K562 (cell line): ENCODE measurements at regions not wholly inside any gene's neighbourhood (a gene's known extent, or its start where the extent isn't known, plus 50 kb on each side); places are given as distances from the start of the nearest gene placed in this dataset.

Experiments used
- ATAC-seq: fragments of 200-7000 bp; cut with Tn5 transposase; 3 replicates; pipeline ENCODE4 v1.9.1; 2020; ENCODE audit warnings: moderate library complexity
- BruUV-seq: library from RNA; stranded (reverse); fragments of 400-500 nt; replicated peaks from 2 replicates; lab custom pipeline; 2021; lab: Mats Ljungman, UMichigan
- CTCF ChIA-PET: fragments of 300-600 bp; formaldehyde crosslinking; extraction: SDS; loops from one replicate; lab custom pipeline; 2021; ENCODE audit warnings: low intra/inter-chr PET ratio; lab: Yijun Ruan, JAX
- POLR2A ChIA-PET: fragments of 300-600, 350-650 bp; sonication (Branson Sonifier 250); formaldehyde crosslinking; extraction: SDS; loops from one replicate; lab custom pipeline; 2021; ENCODE audit warnings: antibody characterized with exemption, inconsistent platforms; lab: Yijun Ruan, JAX
- DNase-seq, 4 experiments: peaks; one replicate each; pipeline versions ENCODE4 v3.0.0 to v3.0.0-alpha.2; 2011 to 2018; ENCODE audit warnings: low spot score in 3 of 4, mixed read lengths in 3 of 4; ENCODE audit errors: extremely low read depth in 1 of 4
- FAIRE-seq: peaks from 2 replicates; lab custom pipeline; 2011; peaks lifted over from hg19 to GRCh38; lab: Jason Lieb, UNC
- H2AFZ ChIP-seq: 2 replicates; pipeline ENCODE4 v1.6.0; 2011; ENCODE audit warnings: low read depth, low read length, control low read depth, inconsistent platforms
- H3K27ac ChIP-seq: fragments of 200-600 bp; 3 replicates; pipeline ENCODE4 v1.8.0; 2011; ENCODE audit warnings: low read depth, mild to moderate bottlenecking, control low read depth, inconsistent platforms, low read length, moderate library complexity, mixed read lengths; ENCODE audit errors: extremely low read depth
- H3K27me3 ChIP-seq, 2 experiments: fragments of 300-600 bp in 1 of 2; 2 replicates in 1 of 2; 3 replicates in 1 of 2; pipeline versions ENCODE4 v1.6.0 to v1.8.0; 2011; ENCODE audit warnings: inconsistent platforms in 2 of 2, low read length in 2 of 2, mild to moderate bottlenecking in 1 of 2, mixed read lengths in 1 of 2, moderate library complexity in 1 of 2; ENCODE audit not compliant: control insufficient read depth in 2 of 2, insufficient read depth in 2 of 2
- H3K36me3 ChIP-seq: fragments of 300-600 bp; 3 replicates; pipeline ENCODE4 v1.8.0; 2011; ENCODE audit warnings: mild to moderate bottlenecking, low read length, inconsistent platforms; ENCODE audit not compliant: control insufficient read depth, insufficient read depth
- H3K4me1 ChIP-seq, 2 experiments: fragments of 200-600 bp in 1 of 2; replicated peaks in 1 of 2; 2 replicates in 1 of 2; 3 replicates in 1 of 2; pipeline versions ENCODE4 v1.5.1 to v1.8.0; 2011; ENCODE audit warnings: inconsistent platforms in 2 of 2, low read length in 2 of 2, mild to moderate bottlenecking in 1 of 2, mixed read lengths in 1 of 2, moderate library complexity in 1 of 2; ENCODE audit not compliant: control insufficient read depth in 2 of 2, insufficient read depth in 2 of 2
- H3K4me2 ChIP-seq: 2 replicates; pipeline ENCODE4 v1.6.1; 2011; ENCODE audit warnings: low read length, control low read depth, inconsistent platforms, mixed read lengths; ENCODE audit not compliant: insufficient read depth
- H3K4me3 ChIP-seq: fragments of 200-600 bp; sonication (generic), shearing (Covaris generic); 2 replicates; pipeline ENCODE4 v1.5.1; 2016; ENCODE audit warnings: control low read depth, inconsistent platforms
- H3K79me2 ChIP-seq: fragments of 200-600 bp; 3 replicates; pipeline ENCODE4 v1.8.0; 2011; ENCODE audit warnings: low read length, inconsistent platforms; ENCODE audit not compliant: control insufficient read depth, insufficient read depth
- H3K9ac ChIP-seq, 2 experiments: 2 replicates each; pipeline versions ENCODE4 v1.6.0 to v1.6.1; 2011; ENCODE audit warnings: low read depth in 2 of 2, low read length in 2 of 2, control low read depth in 1 of 2, inconsistent platforms in 1 of 2, mild to moderate bottlenecking in 1 of 2, mixed read lengths in 1 of 2; ENCODE audit not compliant: insufficient read depth in 1 of 2
- H3K9me1 ChIP-seq: one replicate; pipeline ENCODE4 v1.6.0; 2011; ENCODE audit warnings: inconsistent platforms, mild to moderate bottlenecking, low read length, moderate library complexity; ENCODE audit not compliant: control insufficient read depth, insufficient read depth
- H3K9me3 ChIP-seq: replicated peaks from 2 replicates; pipeline ENCODE4 v1.5.1; 2011; ENCODE audit warnings: low read depth, low read length, inconsistent platforms; ENCODE audit not compliant: control insufficient read depth, insufficient read depth
- H4K20me1 ChIP-seq: replicated peaks from 2 replicates; pipeline ENCODE4 v1.6.1; 2011; ENCODE audit warnings: low read length, inconsistent platforms, mixed read lengths; ENCODE audit not compliant: control insufficient read depth, insufficient read depth
- E2F3 ChIP-seq: fragments of 250-450 bp; sonication (Bioruptor Pico); IDR thresholded peaks from 2 replicates; pipeline ENCODE4 v1.4.0; 2020; ENCODE audit warnings: mild to moderate bottlenecking
- ELF2 ChIP-seq: fragments of 250-450 bp; sonication (Bioruptor Pico); IDR thresholded peaks from 2 replicates; pipeline ENCODE4 v1.5.0; 2021; ENCODE audit warnings: mild to moderate bottlenecking
- FOXK1 ChIP-seq: sonication (generic); formaldehyde crosslinking; IDR thresholded peaks from 2 replicates; pipeline ENCODE4 v1.8.0; 2022; ENCODE audit warnings: missing genetic modification reagents, mild to moderate bottlenecking, borderline replicate concordance
- KDM2B ChIP-seq: fragments of 250-450 bp; sonication (Bioruptor Pico); IDR thresholded peaks from 2 replicates; pipeline ENCODE4 v1.8.0; 2021; ENCODE audit warnings: mild to moderate bottlenecking, moderate library complexity
- LCOR ChIP-seq: sonication (generic); formaldehyde crosslinking; IDR thresholded peaks from 2 replicates; pipeline ENCODE4 v1.8.0; 2022; ENCODE audit warnings: mild to moderate bottlenecking, missing genetic modification reagents
- NFE2L1 ChIP-seq: fragments of 450-650 bp; IDR thresholded peaks from 2 replicates; pipeline ENCODE4 v1.6.1; 2016; ENCODE audit warnings: missing genetic modification characterization, low read depth, mild to moderate bottlenecking, missing compliant biosample characterization, moderate library complexity, borderline replicate concordance
- TCFL5 ChIP-seq: fragments of 250-450 bp; sonication (Bioruptor Pico); conservative IDR thresholded peaks from 2 replicates; pipeline ENCODE4 v1.6.1; 2021; ENCODE audit warnings: mild to moderate bottlenecking, moderate library complexity, matching md5 sums
- ZNF695 ChIP-seq: fragments of 450-650 bp; formaldehyde crosslinking; IDR thresholded peaks from 2 replicates; pipeline ENCODE4 v1.4.0; 2020; ENCODE audit warnings: mild to moderate bottlenecking, moderate library complexity
- WGBS: fragments of 100-300 bp; shearing (Covaris generic); methylation state at CpG from one replicate; pipeline ENCODE4 v1.1.6; 2016; ENCODE audit warnings: low coverage, mixed read lengths; ENCODE audit not compliant: insufficient coverage; ENCODE audit errors: missing lambda C conversion rate; 5-methylcytosine and 5-hydroxymethylcytosine counted together
- in situ Hi-C: fragments of 300-500 bp; cut with MboI; formaldehyde crosslinking; loops from 4 replicates; pipeline ENCODE4 v1.15.0; 2018; ENCODE audit warnings: inconsistent platforms, mixed read lengths
- intact Hi-C: fragments of 100-400 bp; cut with micrococcal nuclease; formaldehyde crosslinking; loops from 2 replicates; pipeline ENCODE4 v1.14.2; 2022
- TF ChIP-seq, protein P1 (sequence below): fragments of 250-450 bp; sonication (Bioruptor Pico); IDR thresholded peaks from 2 replicates; pipeline ENCODE4 v1.6.1; 2021; ENCODE audit warnings: mild to moderate bottlenecking
- TF ChIP-seq, protein P2 (sequence below): sonication (generic); formaldehyde crosslinking; IDR thresholded peaks from 2 replicates; pipeline ENCODE4 v1.8.1; 2022; ENCODE audit warnings: missing genetic modification reagents
- TF ChIP-seq, protein P3 (sequence below), 2 experiments: fragments of 150-350 bp in 1 of 2; IDR thresholded peaks; 2 replicates each; pipeline ENCODE4 v1.6.1; 2012 to 2016; ENCODE audit warnings: low read depth in 2 of 2, low read length in 2 of 2, mild to moderate bottlenecking in 1 of 2, moderate library complexity in 1 of 2

- no TSS peak for BruUV-seq
- no peak for FAIRE-seq
- 0% methylated on average over 1 of the region's 1 CpG for WGBS
- Histone ChIP-seq H2AFZ (no peak overlapping the region), H3K9me1 (no peaks in the 10 kb centered on the region), H3K4me1 (no peaks in the 10 kb centered on the region), H3K4me3 (no peak overlapping the region), H3K4me2 (no peak overlapping the region), H3K27ac (no peak overlapping the region), H3K9me3 (no peaks in the 10 kb centered on the region; the same call in 1 of the 2 replicates), H3K79me2 (no peaks in the 10 kb centered on the region)
- DNase-seq, result no peak
- ChIA-PET CTCF (no interaction called here), POLR2A (no interaction called here)
- TF ChIP-seq FOXK1 (CRISPR knock-in tag), result no peak
- TF ChIP-seq, protein P1, sequence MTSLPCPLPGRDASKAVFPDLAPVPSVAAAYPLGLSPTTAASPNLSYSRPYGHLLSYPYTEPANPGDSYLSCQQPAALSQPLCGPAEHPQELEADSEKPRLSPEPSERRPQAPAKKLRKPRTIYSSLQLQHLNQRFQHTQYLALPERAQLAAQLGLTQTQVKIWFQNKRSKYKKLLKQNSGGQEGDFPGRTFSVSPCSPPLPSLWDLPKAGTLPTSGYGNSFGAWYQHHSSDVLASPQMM (CRISPR knock-in tag), result no peak
- TF ChIP-seq, all 486 proteins: peak for 0
- Histone ChIP-seq H4K20me1 (no peaks in the 10 kb centered on the region), H3K9ac (no peak overlapping the region), H3K36me3 (no peaks in the 10 kb centered on the region), H3K27me3 (no peaks in the 10 kb centered on the region)
- no peak for ATAC-seq
- in situ Hi-C loops (loop anchor here (25.0 kb wide), 1 partner anchor 844 kb away; no protein-coding TSS in a partner anchor), intact Hi-C loops (no loop called here)
These were observed 208.1 kb upstream of the PHYHIPL start for GRCh38 chr10:58968389-58968755.

DNA sequence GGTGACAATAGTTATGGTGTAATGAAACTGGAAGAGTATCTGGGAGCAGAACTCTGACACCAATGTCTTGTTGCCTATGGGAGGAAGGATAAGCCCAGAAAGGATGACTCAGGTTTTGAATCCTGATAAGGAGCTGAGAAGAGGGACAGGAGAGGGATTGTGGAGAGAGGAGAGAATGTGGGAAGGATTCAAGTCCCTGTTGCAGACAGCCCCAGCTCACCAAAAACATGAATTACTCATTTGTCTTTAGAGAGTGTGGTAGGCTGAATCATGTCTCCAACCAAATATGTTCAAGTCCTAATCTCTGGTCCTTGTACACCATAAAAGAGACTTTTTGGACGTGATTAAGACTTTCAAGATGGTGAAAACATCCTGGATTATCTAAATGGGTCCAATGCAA lies 206.9 kb upstream of the PHYHIPL start:
- no peaks in the 10 kb centered on the region for H4K20me1 ChIP-seq
- no peak overlapping the region for H3K4me2 ChIP-seq
- ATAC-seq (no peak), FAIRE-seq (no peak), DNase-seq (no peak)
- H3K79me2 ChIP-seq, result no peaks in the 10 kb centered on the region
- WGBS, result 0% methylated on average over 1 of the region's 1 CpG
- intact Hi-C loops (no loop called here), in situ Hi-C loops (loop anchor here (25.0 kb wide), 1 partner anchor 843 kb away; no protein-coding TSS in a partner anchor)
- no peaks in the 10 kb centered on the region for H3K9me1 ChIP-seq
- no peak overlapping the region for H3K27ac ChIP-seq
- H3K4me1 ChIP-seq, result no peaks in the 10 kb centered on the region
- no peaks in the 10 kb centered on the region; the same call in 1 of the 2 replicates for H3K9me3 ChIP-seq
- BruUV-seq, result no TSS peak
- H3K9ac ChIP-seq, result no peak overlapping the region
- POLR2A ChIA-PET, result no interaction called here
- H3K4me3 ChIP-seq, result no peak overlapping the region
- H3K36me3 ChIP-seq, result no peaks in the 10 kb centered on the region
- no peaks in the 10 kb centered on the region for H3K27me3 ChIP-seq
- H2AFZ ChIP-seq, result no peak overlapping the region
- CTCF ChIA-PET, result no interaction called here
- no peak for TF ChIP-seq ZNF695 (CRISPR knock-in tag)
- no peak for TF ChIP-seq ELF2 (CRISPR knock-in tag)
- no peak for TF ChIP-seq KDM2B
- TF ChIP-seq, protein P2, sequence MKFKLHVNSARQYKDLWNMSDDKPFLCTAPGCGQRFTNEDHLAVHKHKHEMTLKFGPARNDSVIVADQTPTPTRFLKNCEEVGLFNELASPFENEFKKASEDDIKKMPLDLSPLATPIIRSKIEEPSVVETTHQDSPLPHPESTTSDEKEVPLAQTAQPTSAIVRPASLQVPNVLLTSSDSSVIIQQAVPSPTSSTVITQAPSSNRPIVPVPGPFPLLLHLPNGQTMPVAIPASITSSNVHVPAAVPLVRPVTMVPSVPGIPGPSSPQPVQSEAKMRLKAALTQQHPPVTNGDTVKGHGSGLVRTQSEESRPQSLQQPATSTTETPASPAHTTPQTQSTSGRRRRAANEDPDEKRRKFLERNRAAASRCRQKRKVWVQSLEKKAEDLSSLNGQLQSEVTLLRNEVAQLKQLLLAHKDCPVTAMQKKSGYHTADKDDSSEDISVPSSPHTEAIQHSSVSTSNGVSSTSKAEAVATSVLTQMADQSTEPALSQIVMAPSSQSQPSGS (CRISPR knock-in tag), result no peak
- TF ChIP-seq, protein P3, sequence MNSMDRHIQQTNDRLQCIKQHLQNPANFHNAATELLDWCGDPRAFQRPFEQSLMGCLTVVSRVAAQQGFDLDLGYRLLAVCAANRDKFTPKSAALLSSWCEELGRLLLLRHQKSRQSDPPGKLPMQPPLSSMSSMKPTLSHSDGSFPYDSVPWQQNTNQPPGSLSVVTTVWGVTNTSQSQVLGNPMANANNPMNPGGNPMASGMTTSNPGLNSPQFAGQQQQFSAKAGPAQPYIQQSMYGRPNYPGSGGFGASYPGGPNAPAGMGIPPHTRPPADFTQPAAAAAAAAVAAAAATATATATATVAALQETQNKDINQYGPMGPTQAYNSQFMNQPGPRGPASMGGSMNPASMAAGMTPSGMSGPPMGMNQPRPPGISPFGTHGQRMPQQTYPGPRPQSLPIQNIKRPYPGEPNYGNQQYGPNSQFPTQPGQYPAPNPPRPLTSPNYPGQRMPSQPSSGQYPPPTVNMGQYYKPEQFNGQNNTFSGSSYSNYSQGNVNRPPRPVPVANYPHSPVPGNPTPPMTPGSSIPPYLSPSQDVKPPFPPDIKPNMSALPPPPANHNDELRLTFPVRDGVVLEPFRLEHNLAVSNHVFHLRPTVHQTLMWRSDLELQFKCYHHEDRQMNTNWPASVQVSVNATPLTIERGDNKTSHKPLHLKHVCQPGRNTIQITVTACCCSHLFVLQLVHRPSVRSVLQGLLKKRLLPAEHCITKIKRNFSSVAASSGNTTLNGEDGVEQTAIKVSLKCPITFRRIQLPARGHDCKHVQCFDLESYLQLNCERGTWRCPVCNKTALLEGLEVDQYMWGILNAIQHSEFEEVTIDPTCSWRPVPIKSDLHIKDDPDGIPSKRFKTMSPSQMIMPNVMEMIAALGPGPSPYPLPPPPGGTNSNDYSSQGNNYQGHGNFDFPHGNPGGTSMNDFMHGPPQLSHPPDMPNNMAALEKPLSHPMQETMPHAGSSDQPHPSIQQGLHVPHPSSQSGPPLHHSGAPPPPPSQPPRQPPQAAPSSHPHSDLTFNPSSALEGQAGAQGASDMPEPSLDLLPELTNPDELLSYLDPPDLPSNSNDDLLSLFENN (IDR thresholded peaks at IDR 0.05; ENCODE audit: low read depth in 2 of 2, low read length in 2 of 2), result no peak
- TF ChIP-seq NFE2L1 (tag), result no peak
- TF ChIP-seq LCOR, result no peak
- TF ChIP-seq TCFL5 (CRISPR knock-in tag), result no peak
- no peak for TF ChIP-seq E2F3
